Stimulated activated naive CD4-positive, alpha-beta T cell (primary cell): ENCODE measurements at regions not wholly inside any gene's neighbourhood (a gene's known extent, or its start where the extent isn't known, plus 50 kb on each side); places are given as distances from the start of the nearest gene placed in this dataset.

Experiments
- DNase-seq, 6 experiments: peaks; one replicate each; lab custom pipeline; 2025; lab: John Stamatoyannopoulos, UW

GRCh38 chr20:11591965-11592364, 325.7 kb upstream of the BTBD3 start:
- DNase-seq, result no peak

DNA sequence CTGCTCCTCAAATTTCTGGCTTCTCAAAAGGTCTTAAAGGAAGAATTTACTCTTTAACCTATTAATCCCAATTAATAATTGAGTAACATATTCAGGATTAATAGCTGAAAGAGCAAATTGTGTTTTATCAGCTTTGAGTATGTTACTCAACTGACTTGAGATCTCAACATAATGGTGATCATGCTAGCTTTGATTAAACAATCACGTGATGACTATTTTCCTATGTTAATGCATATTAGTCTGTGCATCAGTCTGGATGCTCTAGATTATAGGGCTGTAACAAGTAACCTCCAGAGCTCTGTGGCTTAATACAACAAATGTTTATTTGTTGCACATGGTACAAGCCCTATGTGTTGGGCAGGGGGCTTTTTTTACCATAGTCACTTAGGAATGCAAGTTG, 313.4 kb upstream of the BTBD3 start:
- DNase-seq, result no peak

DNA sequence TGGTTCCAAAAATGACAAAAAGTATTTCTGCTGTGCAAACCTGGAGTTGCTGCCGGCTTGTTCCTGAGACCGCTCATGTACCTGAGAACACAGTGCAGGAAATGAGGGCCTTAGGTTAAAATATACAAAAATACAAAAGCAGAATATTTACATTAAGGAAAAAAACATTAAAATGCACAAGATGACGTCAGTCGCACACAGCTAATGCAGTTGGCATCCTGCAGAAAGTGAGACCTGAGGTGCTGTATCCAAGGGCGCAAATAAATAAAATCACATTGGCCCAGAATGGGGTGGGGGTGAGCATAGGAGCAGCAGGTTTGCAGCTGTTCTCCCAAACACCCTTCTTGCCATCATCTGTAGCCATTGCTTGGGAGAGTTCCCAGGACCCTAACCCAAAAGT, 310.6 kb upstream of the BTBD3 start:
- DNase-seq, result no peak

DNA sequence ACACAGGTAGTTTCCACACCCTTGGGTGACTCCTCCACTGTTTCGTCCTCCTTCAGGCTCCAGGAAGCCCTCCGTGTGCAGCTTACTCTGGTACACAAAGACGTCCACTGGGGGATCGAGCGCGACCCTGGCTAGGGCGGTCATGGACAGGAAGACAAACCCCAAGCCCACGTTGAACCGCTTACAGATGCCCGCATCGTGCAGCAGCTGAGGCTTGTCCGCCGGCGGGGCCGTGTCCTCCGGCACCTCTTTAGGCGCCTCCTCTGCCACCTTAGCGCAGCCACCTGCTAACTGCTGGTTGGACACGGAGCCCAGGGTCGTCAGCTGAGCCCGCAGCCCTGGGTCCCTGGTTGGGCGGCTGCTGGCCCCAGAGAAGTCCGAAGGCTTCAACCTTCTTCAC, 309.0 kb upstream of the BTBD3 start:
- DNase-seq, result no peak

GRCh38 chr20:11624704-11625103, 293.0 kb upstream of the BTBD3 start:
- DNase-seq, result no peak

GRCh38 chr20:11626551-11626950, 291.1 kb upstream of the BTBD3 start:
- DNase-seq, result no peak

DNA sequence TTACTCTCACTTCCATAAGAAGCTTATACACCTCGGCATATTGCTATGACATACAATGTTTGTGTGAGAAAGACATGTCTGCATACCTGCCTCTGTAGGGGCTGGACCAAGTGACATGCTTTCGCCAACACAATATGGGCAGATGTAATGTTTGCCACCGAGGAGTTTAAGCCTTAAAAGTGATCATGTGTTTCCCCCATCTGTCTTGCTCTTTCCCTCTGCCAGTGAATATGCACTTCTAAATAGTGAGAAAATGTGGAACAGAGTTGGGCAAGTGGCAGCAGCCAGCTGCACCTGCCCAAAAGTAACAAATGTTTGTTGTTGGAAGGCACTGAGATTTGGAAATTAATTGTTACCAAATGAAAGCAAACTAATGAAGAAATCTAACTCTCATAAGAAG, 274.8 kb upstream of the BTBD3 start:
- no peak for DNase-seq

- no peak for DNase-seq
These were observed 271.3 kb upstream of the BTBD3 start for GRCh38 chr20:11646359-11646758.

- DNase-seq, result no peak
These were observed 267.1 kb upstream of the BTBD3 start for GRCh38 chr20:11650566-11650965.

DNA sequence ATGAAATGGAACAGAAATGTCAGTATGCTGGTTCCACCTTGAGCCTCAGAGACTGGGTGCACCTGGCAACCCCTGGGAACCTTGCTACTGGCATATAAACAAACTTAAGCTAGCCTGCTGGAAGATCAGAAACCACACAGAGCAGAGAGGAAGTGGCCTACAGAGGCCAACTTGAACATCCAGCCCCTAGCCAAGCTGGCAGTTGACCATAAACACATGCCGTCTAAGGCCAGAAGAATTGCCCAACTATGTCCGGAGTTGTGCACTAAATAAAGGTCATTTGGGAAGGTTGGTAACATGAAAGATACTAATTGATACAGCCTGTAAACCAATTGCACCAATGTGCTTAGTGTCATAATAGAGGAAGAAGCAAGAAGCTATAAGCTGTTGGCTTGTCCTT, 266.6 kb upstream of the BTBD3 start:
- no peak for DNase-seq

GRCh38 chr20:11651647-11652046, 266.0 kb upstream of the BTBD3 start:
- no peak for DNase-seq

GRCh38 chr20:11652128-11652527, 265.6 kb upstream of the BTBD3 start:
- DNase-seq, result no peak

DNA sequence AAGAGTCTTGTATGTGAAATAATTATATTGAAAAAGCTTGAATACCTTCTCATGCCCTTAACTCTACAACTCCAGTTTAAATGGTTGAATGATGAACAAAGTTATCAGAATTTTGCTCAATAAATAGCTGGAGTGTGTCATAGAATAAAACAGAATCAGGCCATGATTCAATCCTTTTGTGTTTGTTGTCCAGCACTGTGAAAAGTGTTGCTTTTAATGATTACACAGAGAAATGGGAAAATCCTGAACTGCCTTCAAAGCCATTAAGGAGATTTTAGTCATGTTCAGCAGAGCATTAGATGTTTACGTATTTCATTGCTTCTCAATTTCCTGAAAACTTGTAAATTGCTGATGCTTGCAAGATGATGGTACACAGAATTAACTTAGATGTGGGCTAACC, 262.9 kb upstream of the BTBD3 start:
- DNase-seq, result no peak

DNA sequence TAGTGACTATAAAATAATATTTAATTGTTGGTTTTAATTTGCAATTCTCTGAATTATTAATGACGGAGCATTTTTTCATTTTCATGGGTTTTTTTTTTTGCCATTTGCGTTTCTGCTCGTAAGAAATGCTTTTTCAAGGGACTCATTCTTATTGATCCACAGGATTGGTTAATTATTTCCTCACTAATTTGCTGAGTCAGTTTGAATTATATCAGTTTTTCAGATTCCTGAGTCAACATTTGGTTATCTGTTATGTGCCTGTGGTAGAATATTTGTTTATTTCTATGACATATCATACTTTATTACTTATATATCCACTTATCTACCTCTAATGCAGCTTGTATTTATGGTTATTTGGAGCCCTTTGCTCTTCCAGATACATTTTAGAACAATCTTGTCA, 257.0 kb upstream of the BTBD3 start:
- DNase-seq, result no peak

GRCh38 chr20:11671015-11671511, 246.6 kb upstream of the BTBD3 start:
- no peak for DNase-seq

- DNase-seq, result no peak
These were observed 244.7 kb upstream of the BTBD3 start for GRCh38 chr20:11672959-11673358.

DNA sequence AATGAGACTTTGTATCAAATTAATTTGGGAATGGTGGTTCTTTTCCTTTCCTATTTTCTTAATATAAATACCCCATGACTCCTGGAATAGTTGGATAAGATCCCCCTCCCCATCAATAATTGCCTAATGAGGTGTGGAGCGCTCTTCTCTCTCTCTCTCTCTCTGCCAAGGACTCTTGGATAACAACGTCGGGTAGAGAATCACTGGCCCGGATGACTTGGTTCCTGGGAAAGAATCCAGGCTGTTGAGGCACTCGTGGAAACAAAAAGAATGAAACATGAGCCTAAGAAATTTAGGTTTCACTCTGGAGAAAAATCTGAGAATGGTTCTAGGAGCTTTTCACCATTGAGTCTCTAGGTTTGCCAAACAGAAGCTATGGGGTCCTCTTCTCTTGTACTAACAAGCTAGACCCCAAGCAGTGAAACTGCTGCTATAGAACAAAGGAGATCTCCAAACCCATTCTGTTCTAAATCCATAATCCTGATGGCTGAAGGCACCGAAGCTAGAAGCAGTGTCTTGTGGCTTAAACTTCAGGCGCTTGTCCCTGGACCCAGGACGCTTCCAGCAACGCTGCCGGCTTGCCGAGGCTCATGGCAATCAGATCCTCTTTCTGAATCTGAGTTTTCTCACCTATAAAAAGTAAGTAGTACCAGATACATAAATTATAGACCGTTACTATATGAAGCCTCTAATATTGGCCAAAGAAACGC, 241.6 kb upstream of the BTBD3 start:
- DNase-seq, result no peak

DNA sequence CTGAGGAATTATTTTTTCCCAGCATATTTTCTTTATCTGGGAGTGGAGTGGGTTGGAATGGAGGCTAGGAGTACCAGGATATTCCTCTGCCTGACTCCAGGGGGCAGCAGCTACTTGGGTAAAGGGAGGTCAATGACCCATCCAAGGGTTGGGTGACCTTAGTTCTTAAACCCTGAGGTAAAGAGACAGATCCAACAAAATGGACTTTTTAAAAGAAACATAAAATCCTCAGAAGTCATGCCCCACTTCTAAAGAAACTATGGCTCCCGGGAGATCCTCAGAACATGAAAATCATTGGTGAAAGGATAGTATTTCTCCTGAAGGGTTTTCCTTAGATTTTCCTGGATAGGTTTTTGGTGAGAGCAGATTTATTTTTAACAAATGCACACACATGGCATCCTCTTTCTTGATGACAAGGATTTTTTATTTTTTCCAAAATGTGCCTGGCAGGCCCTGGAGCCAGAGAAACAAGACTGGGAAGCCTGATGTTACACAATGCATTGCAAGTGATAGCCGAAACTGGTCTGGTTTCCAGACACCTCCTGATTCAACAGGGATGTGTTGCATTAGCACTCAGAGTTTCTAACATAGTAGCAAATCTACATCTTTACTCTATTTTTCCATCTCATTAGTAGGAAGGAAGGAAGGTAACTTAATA, 240.9 kb upstream of the BTBD3 start:
- DNase-seq, result no peak

DNA sequence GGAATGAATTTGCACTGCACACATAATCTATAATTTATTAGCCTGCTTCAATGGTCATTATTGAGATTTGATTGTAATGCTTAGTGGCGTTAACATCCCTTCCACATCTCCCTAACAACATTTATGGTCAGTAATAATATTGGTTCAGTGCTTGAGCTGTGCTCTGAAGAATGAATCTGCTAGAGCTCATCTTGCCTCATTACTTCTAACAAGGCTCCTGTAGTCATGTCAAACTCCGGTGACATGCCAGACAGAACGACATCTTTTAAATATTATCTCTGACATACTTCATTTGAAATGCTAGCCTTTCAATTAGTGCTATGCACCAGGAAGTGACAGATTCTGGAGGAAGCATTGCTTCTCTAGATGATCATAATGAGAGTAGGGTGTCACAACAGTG, 240.3 kb upstream of the BTBD3 start:
- DNase-seq, result no peak

- DNase-seq, result no peak
These were observed 239.9 kb upstream of the BTBD3 start for GRCh38 chr20:11677836-11678235.

DNA sequence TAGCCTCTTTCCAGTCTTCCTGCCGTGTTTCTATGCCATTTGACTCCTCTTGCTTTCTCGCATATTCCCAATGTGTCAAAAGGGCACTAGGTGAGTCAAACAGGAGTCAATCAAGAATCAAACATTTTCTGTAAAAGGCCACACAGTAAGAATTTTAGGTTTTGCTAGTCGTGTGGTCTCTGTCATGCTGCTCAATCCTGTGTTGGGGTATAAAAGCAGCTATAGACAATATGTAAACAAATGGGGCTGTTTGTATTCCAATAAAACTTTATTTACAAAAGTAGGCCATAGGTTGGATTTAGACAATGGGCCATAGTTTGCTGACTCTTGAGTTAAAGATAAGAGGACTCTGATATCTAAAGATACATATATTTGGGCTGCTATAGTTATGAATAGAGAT, 235.4 kb upstream of the BTBD3 start:
- DNase-seq, result no peak

DNA sequence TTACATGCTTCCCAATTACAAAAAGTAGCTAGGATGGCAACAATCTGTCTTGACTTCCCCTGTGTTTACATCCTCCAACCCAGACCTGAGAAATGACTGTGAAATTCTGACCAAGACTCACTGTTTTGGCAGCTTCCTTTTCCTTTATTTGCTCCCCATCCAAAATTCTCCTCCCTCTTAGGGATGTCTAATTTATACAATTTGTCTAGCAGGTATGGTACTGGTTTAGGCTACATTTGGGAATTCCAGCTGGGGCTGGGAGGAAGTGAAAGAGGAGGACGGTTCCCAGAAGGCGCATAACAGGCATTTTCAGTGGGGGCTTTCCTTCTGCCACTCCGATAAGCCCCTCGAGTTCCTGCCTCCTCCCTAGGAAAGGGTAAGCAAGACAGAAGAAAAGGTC, 231.5 kb upstream of the BTBD3 start:
- no peak for DNase-seq

DNA sequence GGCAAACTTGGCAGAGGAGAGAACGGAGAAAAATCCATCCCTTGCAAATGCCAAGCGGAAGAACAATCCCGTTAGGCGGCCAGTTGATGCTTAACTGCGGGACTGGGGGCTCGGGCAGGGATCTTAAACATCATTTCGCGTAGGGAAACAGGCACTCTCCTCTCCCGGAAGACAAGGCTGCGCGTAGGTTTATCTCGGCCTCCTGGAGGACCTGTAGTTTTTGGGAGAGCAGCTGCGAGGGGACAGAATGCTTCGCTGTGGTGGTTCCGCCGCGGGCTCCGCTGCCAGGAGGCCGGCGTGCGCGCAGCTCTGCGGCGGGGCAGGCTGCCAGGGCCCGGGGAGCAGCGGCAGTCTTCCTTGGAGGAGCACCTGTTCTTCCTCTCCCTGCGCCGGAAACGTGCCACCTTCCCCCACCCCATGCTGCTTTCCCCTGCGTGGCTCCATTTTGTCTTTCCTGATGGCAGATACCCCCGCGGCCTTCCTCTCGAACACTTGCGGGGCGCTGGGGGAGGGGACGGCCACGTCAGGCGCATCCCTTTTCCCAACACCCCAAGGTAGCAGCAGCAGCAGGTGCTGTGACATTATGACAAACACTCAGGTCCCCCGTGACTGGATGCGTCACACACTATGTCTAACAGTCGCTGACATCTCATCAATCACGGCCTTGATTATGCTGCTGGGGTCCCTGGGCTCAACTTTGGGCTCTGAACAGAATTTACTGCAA, 230.7 kb upstream of the BTBD3 start:
- DNase-seq, result no peak
